Neuronal stem cell (in vitro differentiated cells): ENCODE measurements at regions not wholly inside any gene's neighbourhood (a gene's known extent, or its start where the extent isn't known, plus 50 kb on each side); places are given as distances from the start of the nearest gene placed in this dataset.

Experiments
- DNase-seq: peaks from one replicate; pipeline ENCODE4 v3.0.0-alpha.2; 2013; ENCODE audit warnings: low spot score
- H2AFZ ChIP-seq: one replicate; pipeline ENCODE4 v1.6.1; 2013; ENCODE audit warnings: mild to moderate bottlenecking, low read length, inconsistent platforms
- H2AK5ac ChIP-seq: 2 replicates; pipeline ENCODE4 v1.6.1; 2013; ENCODE audit warnings: low read depth, mild to moderate bottlenecking, inconsistent platforms, low read length, moderate library complexity, mixed read lengths
- H2BK120ac ChIP-seq: 2 replicates; pipeline ENCODE4 v1.6.1; 2013; ENCODE audit warnings: low read depth, mild to moderate bottlenecking, inconsistent platforms, low read length, moderate library complexity, mixed read lengths
- H2BK12ac ChIP-seq: one replicate; pipeline ENCODE4 v1.6.1; 2013; ENCODE audit warnings: low read length, inconsistent platforms
- H2BK15ac ChIP-seq: 2 replicates; pipeline ENCODE4 v1.6.1; 2013; ENCODE audit warnings: mild to moderate bottlenecking, low read length, inconsistent platforms, mixed read lengths
- H2BK5ac ChIP-seq: one replicate; pipeline ENCODE4 v1.6.1; 2013; ENCODE audit warnings: inconsistent platforms, mild to moderate bottlenecking, low read length, moderate library complexity
- H3K14ac ChIP-seq: one replicate; pipeline ENCODE4 v1.6.1; 2013; ENCODE audit warnings: low read length, inconsistent platforms
- H3K18ac ChIP-seq: 2 replicates; pipeline ENCODE4 v1.6.1; 2013; ENCODE audit warnings: low read length, inconsistent platforms
- H3K23ac ChIP-seq: 2 replicates; pipeline ENCODE4 v1.6.1; 2013; ENCODE audit warnings: low read depth, mild to moderate bottlenecking, mixed read lengths, low read length, inconsistent platforms; ENCODE audit not compliant: poor library complexity
- H3K27ac ChIP-seq: replicated peaks from 3 replicates; pipeline ENCODE4 v1.5.1; 2013; ENCODE audit warnings: low read length, inconsistent platforms
- H3K27me3 ChIP-seq, 3 experiments: 2 replicates each; pipeline ENCODE4 v1.6.1; 2013; ENCODE audit warnings: low read length in 3 of 3, mild to moderate bottlenecking in 2 of 3, inconsistent platforms in 1 of 3, low read depth in 1 of 3, mixed read lengths in 1 of 3, moderate library complexity in 1 of 3; ENCODE audit not compliant: control insufficient read depth in 3 of 3, insufficient read depth in 3 of 3
- H3K36me3 ChIP-seq, 2 donors: replicated peaks in 1 of 2; 2 replicates each; pipeline ENCODE4 v1.6.1; 2013; ENCODE audit warnings: low read length in 2 of 2; ENCODE audit not compliant: control insufficient read depth in 2 of 2, insufficient read depth in 2 of 2
- H3K4ac ChIP-seq: 2 replicates; pipeline ENCODE4 v1.6.1; 2013; ENCODE audit warnings: inconsistent platforms, mild to moderate bottlenecking, low read length, moderate library complexity
- H3K4me1 ChIP-seq, 2 donors: 1 replicate in 1 of 2; 2 replicates in 1 of 2; pipeline ENCODE4 v1.6.1; 2013; ENCODE audit warnings: low read length in 2 of 2, low read depth in 1 of 2; ENCODE audit not compliant: control insufficient read depth in 2 of 2, insufficient read depth in 1 of 2
- H3K4me2 ChIP-seq: one replicate; pipeline ENCODE4 v1.6.1; 2013; ENCODE audit warnings: mild to moderate bottlenecking, low read length, inconsistent platforms; ENCODE audit not compliant: insufficient read depth, poor library complexity, severe bottlenecking
- H3K4me3 ChIP-seq, 2 donors: 2 replicates each; pipeline ENCODE4 v1.5.1; 2013; ENCODE audit warnings: low read length in 2 of 2, mild to moderate bottlenecking in 2 of 2, inconsistent platforms in 1 of 2, moderate library complexity in 1 of 2
- H3K79me1 ChIP-seq: one replicate; pipeline ENCODE4 v1.6.1; 2013; ENCODE audit warnings: low read depth, mild to moderate bottlenecking, inconsistent platforms, low read length, moderate library complexity
- H3K9ac ChIP-seq: one replicate; pipeline ENCODE4 v1.6.1; 2013; ENCODE audit warnings: mild to moderate bottlenecking, low read depth, low read length, inconsistent platforms; ENCODE audit not compliant: poor library complexity
- H3K9me3 ChIP-seq, 2 donors: replicated peaks in 1 of 2; 2 replicates each; pipeline versions ENCODE3 to v1.6.1; 2013; ENCODE audit warnings: low read length in 2 of 2, mild to moderate bottlenecking in 2 of 2, inconsistent platforms in 1 of 2, low read depth in 1 of 2, mixed read lengths in 1 of 2, moderate library complexity in 1 of 2; ENCODE audit not compliant: control insufficient read depth in 2 of 2, insufficient read depth in 1 of 2
- H4K8ac ChIP-seq: one replicate; pipeline ENCODE4 v1.6.1; 2013; ENCODE audit warnings: low read depth, mild to moderate bottlenecking, inconsistent platforms, low read length, moderate library complexity
- H4K91ac ChIP-seq: one replicate; pipeline ENCODE4 v1.6.1; 2013; ENCODE audit warnings: low read length, low read depth, mild to moderate bottlenecking, inconsistent platforms; ENCODE audit not compliant: poor library complexity
- WGBS, 2 donors: extraction: QIAGEN DNeasy Blood & Tissue Kit; methylation state at CpG; one replicate each; pipeline ENCODE4 v1.1.7; 2013; ENCODE audit warnings: missing lambda C conversion rate in 2 of 2, mixed read lengths in 1 of 2; ENCODE audit not compliant: insufficient read length in 2 of 2, insufficient replicate concordance in 1 of 2; ENCODE audit errors: extremely low coverage in 2 of 2; 5-methylcytosine and 5-hydroxymethylcytosine counted together

- no peak overlapping the region for H3K14ac ChIP-seq
- no peak overlapping the region for H3K27ac ChIP-seq
- no peaks in the 10 kb centered on the region for H3K79me1 ChIP-seq
- no peak overlapping the region for H3K4ac ChIP-seq
- H3K23ac ChIP-seq = no peak overlapping the region
- H3K4me1 ChIP-seq = no peaks in the 10 kb centered on the region
- H2BK5ac ChIP-seq = no peak overlapping the region
- no peak overlapping the region for H2AFZ ChIP-seq
- 100% methylated on average over 1 of the region's 4 CpGs; no CpG with 5 or more reads in 1 of the 2 donors for WGBS, 2 donors
- no peak for DNase-seq
- no peaks in the 10 kb centered on the region for H3K36me3 ChIP-seq
- no peaks in the 10 kb centered on the region for H3K27me3 ChIP-seq
- H2BK120ac ChIP-seq = no peak overlapping the region
- H3K4me3 ChIP-seq = no peak overlapping the region
- no peak overlapping the region for H2BK15ac ChIP-seq
- H2AK5ac ChIP-seq = no peak overlapping the region
- H3K4me2 ChIP-seq = no peak overlapping the region
- H3K9me3 ChIP-seq = no peaks in the 10 kb centered on the region
- H3K18ac ChIP-seq = no peak overlapping the region
- H4K91ac ChIP-seq = no peak overlapping the region
- H2BK12ac ChIP-seq = no peak overlapping the region
- H4K8ac ChIP-seq = no peak overlapping the region
- no peak overlapping the region for H3K9ac ChIP-seq
Observed at GRCh38 chr6:156515242-156515641, 261.9 kb upstream of the ARID1B start.

- no peak overlapping the region for H2BK15ac ChIP-seq
Observed at GRCh38 chr6:156513504-156513903, 263.7 kb upstream of the ARID1B start.

GRCh38 chr6:156511570-156511969, 265.6 kb upstream of the ARID1B start:
- Histone ChIP-seq H2BK120ac (no peak overlapping the region), H3K4me3 (no peak overlapping the region), H4K8ac (no peak overlapping the region), H3K9me3 (no peaks in the 10 kb centered on the region), H3K9ac (no peak overlapping the region), H2AK5ac (no peak overlapping the region), H3K27ac (no peak overlapping the region), H4K91ac (no peak overlapping the region), H3K36me3 (no peaks in the 10 kb centered on the region), H3K4me1 (no peaks in the 10 kb centered on the region), H3K18ac (no peak overlapping the region), H3K79me1 (no peaks in the 10 kb centered on the region), H2BK12ac (no peak overlapping the region), H3K4me2 (no peak overlapping the region), H2AFZ (no peak overlapping the region), H3K27me3 (no peaks in the 10 kb centered on the region), H2BK15ac (no peak overlapping the region), H3K4ac (no peak overlapping the region), H3K14ac (no peak overlapping the region), H2BK5ac (no peak overlapping the region), H3K23ac (no peak overlapping the region)
- DNase-seq = no peak

More at GRCh38 chr6:156513504-156513903, 263.7 kb upstream of the ARID1B start:
- no peak for DNase-seq
- whole genome bisulfite sequencing, 2 donors = no CpG with 5 or more reads among the region's 2 CpGs
- Histone ChIP-seq H2BK12ac (no peak overlapping the region), H2BK120ac (no peak overlapping the region), H3K36me3 (no peaks in the 10 kb centered on the region), H2BK5ac (no peak overlapping the region), H3K9me3 (no peaks in the 10 kb centered on the region), H3K23ac (no peak overlapping the region), H4K8ac (no peak overlapping the region), H3K4me3 (no peak overlapping the region), H4K91ac (no peak overlapping the region), H3K27ac (no peak overlapping the region), H3K14ac (no peak overlapping the region), H2AFZ (no peak overlapping the region), H2AK5ac (no peak overlapping the region), H3K27me3 (no peaks in the 10 kb centered on the region), H3K4me2 (no peak overlapping the region), H3K4me1 (no peaks in the 10 kb centered on the region), H3K9ac (no peak overlapping the region), H3K4ac (no peak overlapping the region), H3K79me1 (no peaks in the 10 kb centered on the region), H3K18ac (no peak overlapping the region)

- no peak overlapping the region for H3K4me3 ChIP-seq
- no peaks in the 10 kb centered on the region for H3K4me1 ChIP-seq
- no peak overlapping the region for H3K4me2 ChIP-seq
- H4K8ac ChIP-seq = no peak overlapping the region
- H2BK15ac ChIP-seq = no peak overlapping the region
- no peak overlapping the region for H2AFZ ChIP-seq
- no peaks in the 10 kb centered on the region for H3K79me1 ChIP-seq
- no peak overlapping the region for H2BK12ac ChIP-seq
- H3K27ac ChIP-seq = no peak overlapping the region
- H3K4ac ChIP-seq = no peak overlapping the region
- H2BK5ac ChIP-seq = no peak overlapping the region
- no peak overlapping the region for H3K9ac ChIP-seq
- no peak for DNase-seq
- no peak overlapping the region for H3K23ac ChIP-seq
- H2BK120ac ChIP-seq = no peak overlapping the region
- no peak overlapping the region for H4K91ac ChIP-seq
- H3K18ac ChIP-seq = no peak overlapping the region
- H3K36me3 ChIP-seq = no peaks in the 10 kb centered on the region
- WGBS, 2 donors = no CpG with 5 or more reads among the region's 5 CpGs
- no peak overlapping the region for H3K14ac ChIP-seq
- H3K27me3 ChIP-seq = no peaks in the 10 kb centered on the region
- H3K9me3 ChIP-seq = no peaks in the 10 kb centered on the region
- no peak overlapping the region for H2AK5ac ChIP-seq
Observed at GRCh38 chr6:156511051-156511450, 266.1 kb upstream of the ARID1B start.
